ENCODE measurements at regions not wholly inside any gene's neighbourhood (a gene's known extent, or its start where the extent isn't known, plus 50 kb on each side); places are given as distances from the start of the nearest gene placed in this dataset.
A peak's percentile ranks its signal among the peaks of the same experiment; 100 is the strongest.

GRCh38 chr2:161010503-161011015 lies 149.7 kb upstream of the TANK start:
- no peak for DNase-seq (ENCODE audit: low read depth in 6 of 9, low spot score in 9 of 9)
- WGBS: 92% methylated on average over 7 of the region's 7 CpGs
- Histone ChIP-seq H3K9me3 (ENCODE audit: control insufficient read depth in 2 of 2, insufficient read depth in 1 of 2, low read length in 1 of 2) (no peaks in the 10 kb centered on the region), H3K27ac (ENCODE audit: low read depth in 1 of 2, low read length in 1 of 2) (no peak overlapping the region), H3K4me1 (ENCODE audit: control insufficient read depth in 2 of 2, insufficient read depth in 2 of 2, low read length in 2 of 2) (no peaks in the 10 kb centered on the region), H3K27me3 (ENCODE audit: control insufficient read depth in 2 of 2, insufficient read depth in 1 of 2, low read length in 1 of 2) (no peaks in the 10 kb centered on the region), H3K4me3 (ENCODE audit: low read length in 2 of 2) (no peak overlapping the region), H3K36me3 (ENCODE audit: control insufficient read depth in 2 of 2, insufficient read depth in 2 of 2, low read length in 1 of 2) (no peaks in the 10 kb centered on the region)

- 98% methylated on average over 3 of the region's 3 CpGs for WGBS
- no peak overlapping the region for H3K27ac ChIP-seq (ENCODE audit: low read depth in 1 of 2, low read length in 1 of 2)
These were observed 142.3 kb upstream of the TANK start for GRCh38 chr2:161017780-161018470.

GRCh38 chr2:161019311-161019710 lies 140.9 kb upstream of the TANK start:
- no peak overlapping the region for H3K27ac ChIP-seq (ENCODE audit: low read depth in 1 of 2, low read length in 1 of 2)
- no peaks in the 10 kb centered on the region for H3K36me3 ChIP-seq (ENCODE audit: control insufficient read depth in 2 of 2, insufficient read depth in 2 of 2, low read length in 1 of 2)
- peaks cover 0 to 2% of the 10 kb centered on the region in 2 donors for H3K9me3 ChIP-seq (ENCODE audit: control insufficient read depth in 2 of 2, insufficient read depth in 1 of 2, low read length in 1 of 2)
- H3K27me3 ChIP-seq (ENCODE audit: control insufficient read depth in 2 of 2, insufficient read depth in 1 of 2, low read length in 1 of 2): no peaks in the 10 kb centered on the region
- 79% methylated on average over 5 of the region's 5 CpGs for WGBS
- H3K4me1 ChIP-seq (ENCODE audit: control insufficient read depth in 2 of 2, insufficient read depth in 2 of 2, low read length in 2 of 2): no peaks in the 10 kb centered on the region
- H3K4me3 ChIP-seq (ENCODE audit: low read length in 2 of 2): no peak overlapping the region
- no peak for DNase-seq (ENCODE audit: low read depth in 6 of 9, low spot score in 9 of 9)

More at GRCh38 chr2:161017780-161018470, 142.3 kb upstream of the TANK start:
- Histone ChIP-seq H3K4me3 (ENCODE audit: low read length in 2 of 2) (no peak overlapping the region), H3K36me3 (ENCODE audit: control insufficient read depth in 2 of 2, insufficient read depth in 2 of 2, low read length in 1 of 2) (no peaks in the 10 kb centered on the region), H3K27me3 (ENCODE audit: control insufficient read depth in 2 of 2, insufficient read depth in 1 of 2, low read length in 1 of 2) (no peaks in the 10 kb centered on the region), H3K4me1 (ENCODE audit: control insufficient read depth in 2 of 2, insufficient read depth in 2 of 2, low read length in 2 of 2) (no peaks in the 10 kb centered on the region), H3K9me3 (ENCODE audit: control insufficient read depth in 2 of 2, insufficient read depth in 1 of 2, low read length in 1 of 2) (no peaks in the 10 kb centered on the region)
- no peak for DNase-seq (ENCODE audit: low read depth in 6 of 9, low spot score in 9 of 9)

- WGBS: 98% methylated on average over 2 of the region's 2 CpGs
- Histone ChIP-seq H3K36me3 (ENCODE audit: control insufficient read depth in 2 of 2, insufficient read depth in 2 of 2, low read length in 1 of 2) (no peaks in the 10 kb centered on the region), H3K4me1 (ENCODE audit: control insufficient read depth in 2 of 2, insufficient read depth in 2 of 2, low read length in 2 of 2) (no peaks in the 10 kb centered on the region), H3K4me3 (ENCODE audit: low read length in 2 of 2) (no peak overlapping the region), H3K27me3 (ENCODE audit: control insufficient read depth in 2 of 2, insufficient read depth in 1 of 2, low read length in 1 of 2) (no peaks in the 10 kb centered on the region), H3K9me3 (ENCODE audit: control insufficient read depth in 2 of 2, insufficient read depth in 1 of 2, low read length in 1 of 2) (peaks cover 0 to 2% of the 10 kb centered on the region in 2 donors), H3K27ac (ENCODE audit: low read depth in 1 of 2, low read length in 1 of 2) (no peak overlapping the region)
- DNase-seq (ENCODE audit: low read depth in 6 of 9, low spot score in 9 of 9): no peak
These were observed 139.8 kb upstream of the TANK start for GRCh38 chr2:161020437-161020836.

GRCh38 chr2:161028581-161028980 lies 131.6 kb upstream of the TANK start:
- no peaks in the 10 kb centered on the region for H3K36me3 ChIP-seq (ENCODE audit: control insufficient read depth in 2 of 2, insufficient read depth in 2 of 2, low read length in 1 of 2)
- no peaks in the 10 kb centered on the region for H3K27me3 ChIP-seq (ENCODE audit: control insufficient read depth in 2 of 2, insufficient read depth in 1 of 2, low read length in 1 of 2)
- no peak overlapping the region for H3K27ac ChIP-seq (ENCODE audit: low read depth in 1 of 2, low read length in 1 of 2)
- peak in 1 of 9 donors; percentile 6 for DNase-seq (ENCODE audit: low read depth in 6 of 9, low spot score in 9 of 9)
- no peaks in the 10 kb centered on the region for H3K4me1 ChIP-seq (ENCODE audit: control insufficient read depth in 2 of 2, insufficient read depth in 2 of 2, low read length in 2 of 2)
- WGBS: 97% methylated on average over 1 of the region's 1 CpG
- no peak overlapping the region for H3K4me3 ChIP-seq (ENCODE audit: low read length in 2 of 2)
- peaks cover 0 to 2% of the 10 kb centered on the region in 2 donors for H3K9me3 ChIP-seq (ENCODE audit: control insufficient read depth in 2 of 2, insufficient read depth in 1 of 2, low read length in 1 of 2)

GRCh38 chr2:161029321-161029720 lies 130.9 kb upstream of the TANK start:
- H3K27ac ChIP-seq (ENCODE audit: low read depth in 1 of 2, low read length in 1 of 2): no peak overlapping the region
- no peak overlapping the region for H3K4me3 ChIP-seq (ENCODE audit: low read length in 2 of 2)
- H3K27me3 ChIP-seq (ENCODE audit: control insufficient read depth in 2 of 2, insufficient read depth in 1 of 2, low read length in 1 of 2): no peaks in the 10 kb centered on the region
- DNase-seq (ENCODE audit: low read depth in 6 of 9, low spot score in 9 of 9): no peak
- no peaks in the 10 kb centered on the region for H3K36me3 ChIP-seq (ENCODE audit: control insufficient read depth in 2 of 2, insufficient read depth in 2 of 2, low read length in 1 of 2)
- H3K4me1 ChIP-seq (ENCODE audit: control insufficient read depth in 2 of 2, insufficient read depth in 2 of 2, low read length in 2 of 2): no peaks in the 10 kb centered on the region
- WGBS: 97% methylated on average over 5 of the region's 5 CpGs
- no peaks in the 10 kb centered on the region for H3K9me3 ChIP-seq (ENCODE audit: control insufficient read depth in 2 of 2, insufficient read depth in 1 of 2, low read length in 1 of 2)

- WGBS: 86% methylated on average over 3 of the region's 3 CpGs
- H3K27ac ChIP-seq (ENCODE audit: low read depth in 1 of 2, low read length in 1 of 2): peak overlapping the region in 1 of 2 donors; percentile 31
- H3K4me3 ChIP-seq (ENCODE audit: low read length in 2 of 2): no peak overlapping the region
- H3K36me3 ChIP-seq (ENCODE audit: control insufficient read depth in 2 of 2, insufficient read depth in 2 of 2, low read length in 1 of 2): no peaks in the 10 kb centered on the region
- peak in 1 of 9 donors; percentile 4 for DNase-seq (ENCODE audit: low read depth in 6 of 9, low spot score in 9 of 9)
- no peaks in the 10 kb centered on the region for H3K4me1 ChIP-seq (ENCODE audit: control insufficient read depth in 2 of 2, insufficient read depth in 2 of 2, low read length in 2 of 2)
- H3K9me3 ChIP-seq (ENCODE audit: control insufficient read depth in 2 of 2, insufficient read depth in 1 of 2, low read length in 1 of 2): no peaks in the 10 kb centered on the region
- no peaks in the 10 kb centered on the region for H3K27me3 ChIP-seq (ENCODE audit: control insufficient read depth in 2 of 2, insufficient read depth in 1 of 2, low read length in 1 of 2)
These were observed 129.8 kb upstream of the TANK start for GRCh38 chr2:161030260-161031063.

- WGBS: 95% methylated on average over 3 of the region's 3 CpGs
- no peaks in the 10 kb centered on the region for H3K36me3 ChIP-seq (ENCODE audit: control insufficient read depth in 2 of 2, insufficient read depth in 2 of 2, low read length in 1 of 2)
- H3K27ac ChIP-seq (ENCODE audit: low read depth in 1 of 2, low read length in 1 of 2): no peak overlapping the region
- no peak for DNase-seq (ENCODE audit: low read depth in 6 of 9, low spot score in 9 of 9)
- H3K4me3 ChIP-seq (ENCODE audit: low read length in 2 of 2): no peak overlapping the region
- no peaks in the 10 kb centered on the region for H3K27me3 ChIP-seq (ENCODE audit: control insufficient read depth in 2 of 2, insufficient read depth in 1 of 2, low read length in 1 of 2)
- H3K4me1 ChIP-seq (ENCODE audit: control insufficient read depth in 2 of 2, insufficient read depth in 2 of 2, low read length in 2 of 2): no peaks in the 10 kb centered on the region
- H3K9me3 ChIP-seq (ENCODE audit: control insufficient read depth in 2 of 2, insufficient read depth in 1 of 2, low read length in 1 of 2): no peaks in the 10 kb centered on the region
These were observed 128.7 kb upstream of the TANK start for GRCh38 chr2:161031511-161031910.

- Histone ChIP-seq H3K9me3 (ENCODE audit: control insufficient read depth in 2 of 2, insufficient read depth in 1 of 2, low read length in 1 of 2) (no peaks in the 10 kb centered on the region), H3K36me3 (ENCODE audit: control insufficient read depth in 2 of 2, insufficient read depth in 2 of 2, low read length in 1 of 2) (no peaks in the 10 kb centered on the region), H3K4me3 (ENCODE audit: low read length in 2 of 2) (no peak overlapping the region), H3K27ac (ENCODE audit: low read depth in 1 of 2, low read length in 1 of 2) (no peak overlapping the region), H3K27me3 (ENCODE audit: control insufficient read depth in 2 of 2, insufficient read depth in 1 of 2, low read length in 1 of 2) (no peaks in the 10 kb centered on the region), H3K4me1 (ENCODE audit: control insufficient read depth in 2 of 2, insufficient read depth in 2 of 2, low read length in 2 of 2) (no peaks in the 10 kb centered on the region)
- 99% methylated on average over 7 of the region's 7 CpGs for WGBS
- DNase-seq (ENCODE audit: low read depth in 6 of 9, low spot score in 9 of 9): no peak
These were observed 127.6 kb upstream of the TANK start for GRCh38 chr2:161032635-161033034.

All from thymus (tissue), 11 donors.